NT2/D1 (cell line): ENCODE measurements at regions not wholly inside any gene's neighbourhood (a gene's known extent, or its start where the extent isn't known, plus 50 kb on each side); places are given as distances from the start of the nearest gene placed in this dataset.

Source experiments
- YY1 ChIP-seq: IDR thresholded peaks from 2 replicates; pipeline ENCODE4 v1.6.1; 2011; ENCODE audit not compliant: insufficient read length, insufficient read depth
- ZNF274 ChIP-seq: IDR thresholded peaks from 2 replicates; pipeline ENCODE4 v1.6.1; 2011; ENCODE audit warnings: mild to moderate bottlenecking, low read depth, low read length

DNA sequence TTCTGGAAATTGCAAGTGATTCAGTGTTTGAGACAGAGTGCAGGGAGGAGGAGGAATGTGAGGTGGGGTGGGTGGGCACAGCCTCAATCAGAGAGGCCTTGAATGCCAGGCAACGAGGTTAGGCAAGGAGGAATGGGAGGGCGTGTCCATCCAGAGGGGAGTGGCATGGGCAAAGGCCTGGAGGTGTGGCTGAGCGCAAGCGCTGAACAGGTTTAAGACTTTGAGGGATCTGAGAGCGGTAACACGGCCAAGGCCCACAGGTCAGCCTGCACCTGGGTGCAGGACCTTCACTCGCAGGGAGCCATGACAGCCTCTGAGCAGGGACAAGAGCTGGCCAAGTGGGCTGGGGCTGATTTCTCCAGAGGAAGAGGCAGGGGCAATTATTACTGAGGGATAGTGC lies 125.9 kb downstream of the TPRA1 start:
- TF ChIP-seq YY1 (no peak), ZNF274 (no peak)
